HepG2 (cell line): ENCODE measurements at regions not wholly inside any gene's neighbourhood (a gene's known extent, or its start where the extent isn't known, plus 50 kb on each side); places are given as distances from the start of the nearest gene placed in this dataset.

ENCODE experiments used
- AGO2 ChIP-seq: fragments of 200-400 bp; formaldehyde crosslinking; optimal IDR thresholded peaks from 2 replicates; pipeline ENCODE3; 2017; ENCODE audit warnings: mild to moderate bottlenecking, low read depth, low read length, moderate library complexity
- ATF1 ChIP-seq: IDR thresholded peaks from 2 replicates; pipeline ENCODE4 v1.6.1; 2016; ENCODE audit warnings: mild to moderate bottlenecking, control low read depth
- ATRX ChIP-seq: sonication (generic); formaldehyde crosslinking; IDR thresholded peaks from 2 replicates; pipeline ENCODE4 v1.4.0; 2020; ENCODE audit warnings: missing genetic modification reagents, borderline replicate concordance
- BORCS8-MEF2B ChIP-seq: sonication (generic); formaldehyde crosslinking; IDR thresholded peaks from 2 replicates; pipeline ENCODE4 v1.8.0; 2022; ENCODE audit warnings: mild to moderate bottlenecking, missing genetic modification reagents
- E2F5 ChIP-seq: sonication (generic); formaldehyde crosslinking; conservative IDR thresholded peaks from 2 replicates; pipeline ENCODE4 v1.4.0; 2020; ENCODE audit warnings: missing genetic modification reagents
- GATAD1 ChIP-seq: IDR thresholded peaks from 2 replicates; pipeline ENCODE4 v1.6.1; 2016; ENCODE audit warnings: missing genetic modification reagents, missing compliant biosample characterization
- HDAC2 ChIP-seq: sonication (generic); formaldehyde crosslinking; IDR thresholded peaks from 2 replicates; pipeline ENCODE4 v1.4.0; 2020; ENCODE audit warnings: missing genetic modification reagents
- KDM3A ChIP-seq: IDR thresholded peaks from 2 replicates; pipeline ENCODE4 v1.6.1; 2018; ENCODE audit warnings: low read depth, missing compliant biosample characterization
- MTA1 ChIP-seq: sonication (generic); formaldehyde crosslinking; IDR thresholded peaks from 2 replicates; pipeline ENCODE4 v1.4.0; 2020; ENCODE audit warnings: missing genetic modification reagents, mild to moderate bottlenecking, borderline replicate concordance
- PBX2 ChIP-seq: IDR thresholded peaks from 2 replicates; pipeline ENCODE4 v1.6.1; 2016; ENCODE audit warnings: control low read depth
- SNRNP70 ChIP-seq: fragments of 200-400 bp; formaldehyde crosslinking; IDR thresholded peaks from 2 replicates; pipeline ENCODE4 v1.6.1; 2017; ENCODE audit warnings: mild to moderate bottlenecking, low read depth, low read length, moderate library complexity
- TBL1XR1 ChIP-seq: fragments of 150-350 bp; IDR thresholded peaks from 2 replicates; pipeline ENCODE4 v1.6.1; 2014; ENCODE audit warnings: borderline replicate concordance, low read length; ENCODE audit not compliant: partially characterized antibody
- TEAD3 ChIP-seq: optimal IDR thresholded peaks from 2 replicates; pipeline ENCODE3; 2016; ENCODE audit warnings: borderline replicate concordance
- ZHX1 ChIP-seq: sonication (generic); formaldehyde crosslinking; IDR thresholded peaks from 2 replicates; pipeline ENCODE4 v1.8.1; 2022; ENCODE audit warnings: low read depth, mild to moderate bottlenecking, missing genetic modification reagents
- ZNF12 ChIP-seq: sonication (generic); formaldehyde crosslinking; IDR thresholded peaks from 2 replicates; pipeline ENCODE4 v1.5.0; 2020; ENCODE audit warnings: missing genetic modification reagents
- ZNF30 ChIP-seq: sonication (generic); formaldehyde crosslinking; IDR thresholded peaks from 2 replicates; pipeline ENCODE4 v1.5.0; 2020; ENCODE audit warnings: mild to moderate bottlenecking, missing genetic modification reagents
- ZNF512 ChIP-seq: sonication (generic); formaldehyde crosslinking; IDR thresholded peaks from 2 replicates; pipeline ENCODE4 v1.4.0; 2020; ENCODE audit warnings: mild to moderate bottlenecking, missing genetic modification reagents
- ZNF782 ChIP-seq: sonication (generic); formaldehyde crosslinking; IDR thresholded peaks from 2 replicates; pipeline ENCODE4 v1.4.0; 2020; ENCODE audit warnings: missing genetic modification reagents, mild to moderate bottlenecking, borderline replicate concordance
- ZNF792 ChIP-seq: IDR thresholded peaks from 2 replicates; pipeline ENCODE4 v1.6.1; 2016
- TF ChIP-seq, protein P1 (sequence below): sonication (generic); formaldehyde crosslinking; IDR thresholded peaks from 2 replicates; pipeline ENCODE4 v1.8.0; 2023; ENCODE audit warnings: mild to moderate bottlenecking, missing genetic modification reagents
- TF ChIP-seq, protein P2 (sequence below): IDR thresholded peaks from 2 replicates; pipeline ENCODE4 v1.6.1; 2016; ENCODE audit warnings: mild to moderate bottlenecking
- TF ChIP-seq, protein P3 (sequence below): IDR thresholded peaks from 2 replicates; pipeline ENCODE4 v1.6.1; 2016

DNA sequence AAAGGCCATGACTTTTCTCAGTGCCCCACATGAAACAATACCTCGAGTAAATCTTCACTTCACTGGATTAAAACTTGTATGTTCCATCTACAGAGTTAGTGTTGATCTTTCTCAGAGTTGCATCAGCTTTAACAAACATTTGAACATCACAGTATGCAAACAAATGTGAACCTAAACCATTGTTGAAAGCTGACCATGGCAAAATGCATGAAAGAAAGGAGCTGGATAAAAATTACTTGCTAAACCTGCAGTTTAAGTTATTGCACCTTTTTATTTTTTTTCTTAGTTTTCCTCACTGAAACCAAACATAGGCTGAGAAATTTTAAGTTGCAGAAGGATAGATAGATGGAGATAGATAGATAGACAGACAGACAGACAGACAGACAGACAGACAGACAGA lies 107.2 kb upstream of the UGP2 start (continued):
- TF ChIP-seq ATRX (CRISPR knock-in tag) (no peak), ZNF792 (peak; percentile 50; the same call in 1 of the 2 replicates), MTA1 (CRISPR knock-in tag) (no peak), ZNF30 (CRISPR knock-in tag) (no peak), PBX2 (CRISPR knock-in tag) (no peak), ZNF12 (CRISPR knock-in tag) (peak; percentile 82), AGO2 (no peak), ZNF782 (no peak), BORCS8-MEF2B (CRISPR knock-in tag) (no peak), SNRNP70 (no peak), HDAC2 (CRISPR knock-in tag) (peak; percentile 94), TBL1XR1 (peak; percentile 50), ZHX1 (CRISPR knock-in tag) (no peak; the same call in 1 of the 2 replicates), E2F5 (CRISPR knock-in tag) (no peak), ATF1 (CRISPR knock-in tag) (no peak; the same call in 1 of the 2 replicates), KDM3A (peak; percentile 65; the same call in 1 of the 2 replicates), ZNF512 (CRISPR knock-in tag) (no peak), GATAD1 (CRISPR knock-in tag) (0 out of 2 replicates have a peak, but pooled peaks have one; percentile 16), TEAD3 (CRISPR knock-in tag) (peak; percentile 85)
- TF ChIP-seq, protein P1, sequence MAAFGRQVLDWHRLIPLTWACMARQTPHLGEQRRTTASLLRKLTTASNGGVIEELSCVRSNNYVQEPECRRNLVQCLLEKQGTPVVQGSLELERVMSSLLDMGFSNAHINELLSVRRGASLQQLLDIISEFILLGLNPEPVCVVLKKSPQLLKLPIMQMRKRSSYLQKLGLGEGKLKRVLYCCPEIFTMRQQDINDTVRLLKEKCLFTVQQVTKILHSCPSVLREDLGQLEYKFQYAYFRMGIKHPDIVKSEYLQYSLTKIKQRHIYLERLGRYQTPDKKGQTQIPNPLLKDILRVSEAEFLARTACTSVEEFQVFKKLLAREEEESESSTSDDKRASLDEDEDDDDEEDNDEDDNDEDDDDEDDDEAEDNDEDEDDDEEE (CRISPR knock-in tag), result no peak
- TF ChIP-seq, protein P2, sequence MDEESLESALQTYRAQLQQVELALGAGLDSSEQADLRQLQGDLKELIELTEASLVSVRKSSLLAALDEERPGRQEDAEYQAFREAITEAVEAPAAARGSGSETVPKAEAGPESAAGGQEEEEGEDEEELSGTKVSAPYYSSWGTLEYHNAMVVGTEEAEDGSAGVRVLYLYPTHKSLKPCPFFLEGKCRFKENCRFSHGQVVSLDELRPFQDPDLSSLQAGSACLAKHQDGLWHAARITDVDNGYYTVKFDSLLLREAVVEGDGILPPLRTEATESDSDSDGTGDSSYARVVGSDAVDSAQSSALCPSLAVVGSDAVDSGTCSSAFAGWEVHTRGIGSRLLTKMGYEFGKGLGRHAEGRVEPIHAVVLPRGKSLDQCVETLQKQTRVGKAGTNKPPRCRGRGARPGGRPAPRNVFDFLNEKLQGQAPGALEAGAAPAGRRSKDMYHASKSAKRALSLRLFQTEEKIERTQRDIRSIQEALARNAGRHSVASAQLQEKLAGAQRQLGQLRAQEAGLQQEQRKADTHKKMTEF (CRISPR knock-in tag), result peak; percentile 93
- TF ChIP-seq, protein P3, sequence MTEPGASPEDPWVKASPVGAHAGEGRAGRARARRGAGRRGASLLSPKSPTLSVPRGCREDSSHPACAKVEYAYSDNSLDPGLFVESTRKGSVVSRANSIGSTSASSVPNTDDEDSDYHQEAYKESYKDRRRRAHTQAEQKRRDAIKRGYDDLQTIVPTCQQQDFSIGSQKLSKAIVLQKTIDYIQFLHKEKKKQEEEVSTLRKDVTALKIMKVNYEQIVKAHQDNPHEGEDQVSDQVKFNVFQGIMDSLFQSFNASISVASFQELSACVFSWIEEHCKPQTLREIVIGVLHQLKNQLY, result peak; percentile 92
